HCT116 (cell line): ENCODE measurements at regions not wholly inside any gene's neighbourhood (a gene's known extent, or its start where the extent isn't known, plus 50 kb on each side); places are given as distances from the start of the nearest gene placed in this dataset.

Source experiments
- ATAC-seq: fragments of 200-7000 bp; cut with Tn5 transposase; 2 replicates; pipeline ENCODE4 v1.9.1; 2020; ENCODE audit warnings: mild to moderate bottlenecking, moderate library complexity
- BruUV-seq: library from RNA; stranded (reverse); fragments of 400-500 nt; replicated peaks from 2 replicates; lab custom pipeline; 2021; lab: Mats Ljungman, UMichigan
- CTCF ChIA-PET: fragments of 300-600 bp; sonication (Branson Sonifier 250); formaldehyde crosslinking; loops from one replicate; lab custom pipeline; 2021; ENCODE audit warnings: antibody characterized with exemption; lab: Charles Lee
- POLR2A ChIA-PET: fragments of 300-600, 350-600 bp; sonication (Branson Sonifier 250); formaldehyde crosslinking; loops from one replicate; lab custom pipeline; 2021; ENCODE audit warnings: antibody characterized with exemption; lab: Charles Lee
- RAD21 ChIA-PET, 2 experiments: fragments of 300-600 bp; sonication (Branson Sonifier 250); formaldehyde crosslinking; loops; one replicate each; lab custom pipeline; 2023; ENCODE audit warnings: low total read pairs in 2 of 2; ENCODE audit not compliant: uncharacterized antibody in 2 of 2, unreplicated experiment in 2 of 2, low non-redundant PET in 1 of 2; lab: Charles Lee
- DNase-seq: peaks from one replicate; pipeline ENCODE4 v3.0.0-alpha.2; 2010; ENCODE audit warnings: low read depth, low spot score
- H2AFZ ChIP-seq: fragments of 200-600 bp; shearing (Covaris generic), sonication (generic); 2 replicates; pipeline ENCODE4 v1.6.1; 2017; ENCODE audit warnings: low read depth, mixed run types, mixed read lengths, antibody characterized with exemption, low read length; ENCODE audit not compliant: poor library complexity, severe bottlenecking
- H3K27ac ChIP-seq: 2 replicates; pipeline ENCODE4 v1.5.1; 2012; ENCODE audit warnings: low read depth, low read length
- H3K27me3 ChIP-seq: fragments of 200-600 bp; sonication (generic); 2 replicates; pipeline ENCODE4 v1.6.1; 2016; ENCODE audit warnings: mixed run types, low read length, mixed read lengths; ENCODE audit not compliant: insufficient read depth
- H3K36me3 ChIP-seq, 2 experiments: fragments of 200-500 bp in 1 of 2; fragments of 200-600 bp in 1 of 2; sonication (Bioruptor generic) in 1 of 2; sonication (generic) in 1 of 2; 2 replicates each; pipeline versions ENCODE4 v1.5.1 to v1.6.1; 2014 to 2016; ENCODE audit warnings: low read length in 2 of 2, inconsistent platforms in 1 of 2, mixed read lengths in 1 of 2, mixed run types in 1 of 2; ENCODE audit not compliant: insufficient read depth in 2 of 2, control insufficient read depth in 1 of 2
- H3K4me1 ChIP-seq, 2 experiments: fragments of 200-600 bp in 1 of 2; sonication (generic) in 1 of 2; 2 replicates each; pipeline versions ENCODE4 v1.5.1 to v1.6.1; 2012 to 2017; ENCODE audit warnings: low read length in 2 of 2, inconsistent platforms in 1 of 2, mild to moderate bottlenecking in 1 of 2, mixed read lengths in 1 of 2, mixed run types in 1 of 2, moderate library complexity in 1 of 2; ENCODE audit not compliant: insufficient read depth in 2 of 2, control insufficient read depth in 1 of 2
- H3K4me2 ChIP-seq: fragments of 200-600 bp; sonication (generic); 2 replicates; pipeline ENCODE4 v1.6.1; 2017; ENCODE audit warnings: mixed run types, low read length, mixed read lengths
- H3K4me3 ChIP-seq, 2 experiments: fragments of 200-600 bp in 1 of 2; sonication (generic) in 1 of 2; replicated peaks in 1 of 2; 2 replicates each; pipeline ENCODE4 v1.5.1; 2011 to 2016; ENCODE audit warnings: low read length in 2 of 2, control low read depth in 1 of 2, low read depth in 1 of 2, mild to moderate bottlenecking in 1 of 2, mixed read lengths in 1 of 2, mixed run types in 1 of 2
- H3K79me2 ChIP-seq: fragments of 200-600 bp; sonication (generic); 2 replicates; pipeline ENCODE4 v1.6.1; 2017; ENCODE audit warnings: mild to moderate bottlenecking, mixed run types, low read length, moderate library complexity, mixed read lengths; ENCODE audit not compliant: insufficient read depth
- H3K9ac ChIP-seq: fragments of 200-600 bp; sonication (generic); 2 replicates; pipeline ENCODE4 v1.6.1; 2016; ENCODE audit warnings: low read length, mixed read lengths
- H3K9me2 ChIP-seq: fragments of 200-600 bp; sonication (generic), shearing (Covaris generic); 2 replicates; pipeline ENCODE4 v1.6.1; 2017; ENCODE audit warnings: mixed run types, mild to moderate bottlenecking, moderate library complexity; ENCODE audit not compliant: insufficient read depth
- H3K9me3 ChIP-seq, 2 experiments: fragments of 200-500 bp in 1 of 2; fragments of 200-600 bp in 1 of 2; sonication (Bioruptor generic) in 1 of 2; sonication (generic) in 1 of 2; 2 replicates each; pipeline ENCODE4 v1.6.1; 2014 to 2017; ENCODE audit warnings: low read length in 2 of 2, mixed read lengths in 2 of 2, inconsistent platforms in 1 of 2, low read depth in 1 of 2, mild to moderate bottlenecking in 1 of 2, mixed run types in 1 of 2, moderate library complexity in 1 of 2; ENCODE audit not compliant: control insufficient read depth in 1 of 2, insufficient read depth in 1 of 2
- H4K20me1 ChIP-seq: fragments of 200-600 bp; sonication (generic), shearing (Covaris generic); 2 replicates; pipeline ENCODE4 v1.6.1; 2017; ENCODE audit warnings: mixed run types, mild to moderate bottlenecking, moderate library complexity; ENCODE audit not compliant: insufficient read depth
- EGR1 ChIP-seq: IDR thresholded peaks from 2 replicates; pipeline ENCODE4 v1.6.1; 2012; ENCODE audit warnings: low read depth
- ELF1 ChIP-seq: IDR thresholded peaks from 2 replicates; pipeline ENCODE4 v1.6.1; 2012; ENCODE audit warnings: low read depth, borderline replicate concordance
- EZH2 ChIP-seq: fragments of 200-600 bp; sonication (generic); IDR thresholded peaks from 2 replicates; pipeline ENCODE4 v1.6.1; 2017; ENCODE audit warnings: antibody characterized with exemption, mixed run types
- FOSL1 ChIP-seq: IDR thresholded peaks from 2 replicates; pipeline ENCODE4 v1.6.1; 2012; ENCODE audit warnings: low read depth
- JUND ChIP-seq: IDR thresholded peaks from 2 replicates; pipeline ENCODE4 v1.6.1; 2012
- POLR2A ChIP-seq: IDR thresholded peaks from 2 replicates; pipeline ENCODE4 v1.7.0; 2011; ENCODE audit warnings: borderline replicate concordance; ENCODE audit not compliant: insufficient read depth, insufficient read length; ENCODE audit errors: extremely low read depth
- SIN3A ChIP-seq: IDR thresholded peaks from 2 replicates; pipeline ENCODE4 v1.6.1; 2012; ENCODE audit warnings: low read depth
- SP1 ChIP-seq: IDR thresholded peaks from 2 replicates; pipeline ENCODE4 v1.6.1; 2012; ENCODE audit warnings: low read depth
- SRF ChIP-seq: IDR thresholded peaks from 2 replicates; pipeline ENCODE4 v1.6.1; 2012; ENCODE audit warnings: low read depth
- TCF7L2 ChIP-seq: IDR thresholded peaks from 2 replicates; pipeline ENCODE4 v1.7.0; 2011; ENCODE audit warnings: borderline replicate concordance, inconsistent platforms; ENCODE audit not compliant: insufficient read depth, insufficient read length; ENCODE audit errors: extremely low read depth
- YY1 ChIP-seq: IDR thresholded peaks from 2 replicates; pipeline ENCODE4 v1.6.1; 2011; ENCODE audit warnings: low read length, low read depth, moderate library complexity, mild to moderate bottlenecking; ENCODE audit not compliant: insufficient replicate concordance; ENCODE audit errors: extremely low read depth
- ZFX ChIP-seq: fragments of 450-650 bp; IDR thresholded peaks from 2 replicates; pipeline ENCODE4 v1.6.1; 2017
- ZNF274 ChIP-seq: fragments of 200-500 bp; sonication (Bioruptor generic); IDR thresholded peaks from 2 replicates; pipeline ENCODE4 v1.6.1; 2014; ENCODE audit warnings: mild to moderate bottlenecking, low read depth, low read length, inconsistent platforms
- intact Hi-C: fragments of 100-400 bp; cut with micrococcal nuclease; formaldehyde crosslinking; loops from 2 replicates; pipeline ENCODE4 v1.10.0; 2022
- TF ChIP-seq, protein P1 (sequence below): IDR thresholded peaks from 2 replicates; pipeline ENCODE4 v1.6.1; 2011; ENCODE audit warnings: mild to moderate bottlenecking, low read length, moderate library complexity; ENCODE audit not compliant: insufficient replicate concordance; ENCODE audit errors: extremely low read depth
- TF ChIP-seq, protein P2 (sequence below): IDR thresholded peaks from 2 replicates; pipeline ENCODE4 v1.6.1; 2012
- TF ChIP-seq, protein P3 (sequence below): IDR thresholded peaks from 2 replicates; pipeline ENCODE4 v1.6.1; 2012

GRCh38 chr4:147122685-147123084 lies 177.0 kb upstream of the TTC29 start:
- H3K4me1 ChIP-seq = no peaks in the 10 kb centered on the region
- no peaks in the 10 kb centered on the region for H3K9me2 ChIP-seq
- intact Hi-C loops = no loop called here
- H3K27me3 ChIP-seq = no peaks in the 10 kb centered on the region
- H3K4me2 ChIP-seq = no peak overlapping the region
- TF ChIP-seq, protein P1, sequence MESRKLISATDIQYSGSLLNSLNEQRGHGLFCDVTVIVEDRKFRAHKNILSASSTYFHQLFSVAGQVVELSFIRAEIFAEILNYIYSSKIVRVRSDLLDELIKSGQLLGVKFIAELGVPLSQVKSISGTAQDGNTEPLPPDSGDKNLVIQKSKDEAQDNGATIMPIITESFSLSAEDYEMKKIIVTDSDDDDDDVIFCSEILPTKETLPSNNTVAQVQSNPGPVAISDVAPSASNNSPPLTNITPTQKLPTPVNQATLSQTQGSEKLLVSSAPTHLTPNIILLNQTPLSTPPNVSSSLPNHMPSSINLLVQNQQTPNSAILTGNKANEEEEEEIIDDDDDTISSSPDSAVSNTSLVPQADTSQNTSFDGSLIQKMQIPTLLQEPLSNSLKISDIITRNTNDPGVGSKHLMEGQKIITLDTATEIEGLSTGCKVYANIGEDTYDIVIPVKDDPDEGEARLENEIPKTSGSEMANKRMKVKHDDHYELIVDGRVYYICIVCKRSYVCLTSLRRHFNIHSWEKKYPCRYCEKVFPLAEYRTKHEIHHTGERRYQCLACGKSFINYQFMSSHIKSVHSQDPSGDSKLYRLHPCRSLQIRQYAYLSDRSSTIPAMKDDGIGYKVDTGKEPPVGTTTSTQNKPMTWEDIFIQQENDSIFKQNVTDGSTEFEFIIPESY = no peak
- TF ChIP-seq ELF1 (no peak), TCF7L2 (no peak), YY1 (no peak), FOSL1 (no peak), ZNF274 (no peak), POLR2A (no peak), SRF (no peak), EGR1 (no peak), SIN3A (no peak), ZFX (no peak), JUND (no peak), EZH2 (no peak), SP1 (no peak)
- TF ChIP-seq, protein P2, sequence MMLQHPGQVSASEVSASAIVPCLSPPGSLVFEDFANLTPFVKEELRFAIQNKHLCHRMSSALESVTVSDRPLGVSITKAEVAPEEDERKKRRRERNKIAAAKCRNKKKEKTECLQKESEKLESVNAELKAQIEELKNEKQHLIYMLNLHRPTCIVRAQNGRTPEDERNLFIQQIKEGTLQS = no peak
- TF ChIP-seq, protein P3, sequence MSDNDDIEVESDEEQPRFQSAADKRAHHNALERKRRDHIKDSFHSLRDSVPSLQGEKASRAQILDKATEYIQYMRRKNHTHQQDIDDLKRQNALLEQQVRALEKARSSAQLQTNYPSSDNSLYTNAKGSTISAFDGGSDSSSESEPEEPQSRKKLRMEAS = no peak
- no peak for DNase-seq
- ATAC-seq = no peak
- no peak overlapping the region for H3K4me3 ChIP-seq
- BruUV-seq = no TSS peak
- ChIA-PET POLR2A (no interaction called here), RAD21 (no interaction called here), CTCF (no interaction called here)
- no peaks in the 10 kb centered on the region for H4K20me1 ChIP-seq
- no peak overlapping the region for H3K9ac ChIP-seq
- H2AFZ ChIP-seq = no peak overlapping the region
- H3K79me2 ChIP-seq = no peaks in the 10 kb centered on the region
- H3K27ac ChIP-seq = no peak overlapping the region
- H3K36me3 ChIP-seq = no peaks in the 10 kb centered on the region
- H3K9me3 ChIP-seq = no peaks in the 10 kb centered on the region
